Testis (tissue), 2 donors: ENCODE measurements at regions not wholly inside any gene's neighbourhood (a gene's known extent, or its start where the extent isn't known, plus 50 kb on each side); places are given as distances from the start of the nearest gene placed in this dataset.

Source experiments
- CTCF ChIP-seq, 3 experiments: fragments of 450-650 bp in 2 of 3; fragments of 200-600 bp in 1 of 3; sonication (generic) in 1 of 3; IDR thresholded peaks; one replicate each; pipeline ENCODE4 v1.5.1; 2016 to 2019; ENCODE audit warnings: antibody characterized with exemption in 3 of 3, mild to moderate bottlenecking in 2 of 3, moderate library complexity in 1 of 3
- POLR2A ChIP-seq: fragments of 450-650 bp; IDR thresholded peaks from one replicate; pipeline ENCODE4 v1.6.1; 2017; ENCODE audit warnings: antibody characterized with exemption, mild to moderate bottlenecking, moderate library complexity

GRCh38 chr3:29185706-29186105 is 95.2 kb upstream of the RBMS3 start:
- no peak for TF ChIP-seq CTCF (IDR thresholded peaks at IDR 0.05)
- TF ChIP-seq POLR2A = no peak
